ENCODE measurements at regions not wholly inside any gene's neighbourhood (a gene's known extent, or its start where the extent isn't known, plus 50 kb on each side); places are given as distances from the start of the nearest gene placed in this dataset.

DNA sequence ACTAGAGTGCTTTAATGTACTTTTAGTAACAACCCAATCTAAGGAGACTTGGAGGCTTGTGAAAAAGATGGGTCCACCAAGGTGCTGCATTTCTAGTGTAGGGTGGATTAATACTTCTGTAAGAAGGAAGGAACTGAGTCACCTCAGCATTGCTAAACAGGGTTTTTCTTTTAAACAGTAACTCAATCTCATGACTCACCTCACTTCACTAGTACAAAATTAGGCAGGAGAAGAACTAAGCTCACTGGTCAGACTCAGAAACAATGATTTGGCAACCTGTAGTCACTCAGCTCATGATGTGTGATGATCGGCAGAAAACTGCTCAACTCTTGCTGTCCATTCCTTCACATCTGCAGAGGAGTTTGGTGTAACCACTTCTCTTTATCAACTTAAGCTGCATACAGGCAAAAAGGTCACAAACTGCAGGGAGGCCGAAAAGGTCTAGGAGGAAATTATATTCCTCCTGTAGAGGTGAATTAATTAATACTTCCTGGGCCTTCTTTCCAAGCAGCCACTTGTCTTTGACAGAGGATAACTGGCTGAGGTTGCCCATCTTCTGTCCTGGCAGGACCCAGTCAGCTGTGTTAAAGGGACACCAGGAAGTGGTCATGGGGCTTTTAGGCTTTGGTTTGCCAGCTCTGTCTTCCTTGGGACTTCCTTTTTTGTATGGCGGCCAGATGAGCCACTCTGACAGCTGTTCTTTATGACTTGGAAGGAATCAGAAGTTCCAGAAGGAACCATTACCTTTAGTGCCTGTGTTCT, 466.9 kb downstream of the FUT8 start:
- DNase-seq: no peak

DNA sequence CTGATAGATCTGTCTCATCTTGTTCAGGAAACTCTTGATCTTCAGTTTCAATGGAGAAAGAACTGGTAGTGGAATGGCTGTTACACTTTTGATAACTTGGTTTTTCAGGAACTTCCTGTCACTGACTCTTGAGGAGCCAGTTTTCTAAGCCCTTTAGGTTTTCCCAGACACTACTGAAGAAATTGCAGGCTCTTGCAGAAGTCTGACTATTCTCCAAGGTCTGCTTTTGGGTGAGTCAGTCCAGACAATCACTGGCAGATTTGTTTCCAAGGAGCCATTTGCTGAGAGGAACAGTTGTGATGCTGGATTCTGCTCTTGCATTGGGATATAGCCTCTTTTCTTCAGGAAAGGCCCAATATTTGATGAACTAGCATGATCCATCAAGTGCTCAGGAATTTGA, 468.0 kb downstream of the FUT8 start:
- DNase-seq: no peak

DNA sequence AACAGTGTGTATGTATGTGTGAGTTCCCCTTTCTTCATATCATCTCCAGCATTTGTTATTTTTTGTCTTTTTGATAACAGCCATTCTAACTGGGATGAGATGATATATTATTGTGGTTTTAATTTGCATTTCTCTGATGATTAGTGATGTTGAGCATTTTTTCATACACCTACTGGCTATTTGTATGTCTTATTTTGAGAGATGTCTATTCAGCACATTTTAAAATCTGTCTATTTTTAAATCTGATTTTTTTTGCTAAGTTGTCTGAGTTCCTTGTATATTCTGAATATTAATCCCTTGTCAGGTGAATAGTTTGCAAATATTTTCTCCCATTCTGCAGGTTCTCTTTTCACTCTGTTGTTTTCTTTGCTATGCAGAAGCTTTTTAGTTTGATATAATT, 469.1 kb downstream of the FUT8 start:
- no peak for DNase-seq

DNA sequence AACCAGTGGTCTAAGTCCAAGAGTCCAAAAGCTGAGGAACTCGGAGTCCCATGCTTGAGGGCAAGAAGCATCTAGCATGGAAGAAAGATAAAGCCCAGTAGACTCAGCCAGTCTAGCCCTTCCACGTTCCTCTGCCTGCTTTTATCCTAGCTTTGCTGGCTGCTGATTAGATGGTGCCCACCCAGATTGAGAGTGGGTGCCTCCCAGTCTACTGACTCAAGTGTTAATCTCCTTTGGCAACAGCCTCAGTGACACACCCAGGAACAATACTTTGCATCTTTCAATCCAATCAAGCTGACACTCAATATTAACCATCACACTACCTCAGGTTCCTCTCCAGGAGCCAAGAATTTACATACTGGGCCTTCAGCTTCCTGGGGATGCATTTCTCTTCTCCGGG, 476.1 kb downstream of the FUT8 start:
- DNase-seq: no peak

DNA sequence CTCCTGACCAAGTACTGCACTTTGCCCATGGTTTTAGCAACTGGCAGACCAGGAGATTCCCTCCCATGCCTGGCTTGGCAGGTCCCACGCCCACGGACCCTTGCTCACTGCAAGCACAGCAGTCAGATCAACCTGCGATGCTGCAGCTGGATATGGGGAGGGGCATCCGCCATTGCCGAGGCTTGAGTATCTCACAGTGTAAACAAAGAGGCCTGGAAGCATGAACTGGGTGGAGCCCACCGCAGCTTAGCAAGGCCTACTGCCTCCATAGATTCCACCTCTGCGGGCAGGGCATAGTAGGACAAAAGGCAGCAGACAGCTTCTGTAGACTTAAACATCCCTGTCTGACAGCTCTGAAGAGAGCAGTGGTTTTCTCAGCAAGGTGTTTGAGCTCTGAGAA, 479.8 kb downstream of the FUT8 start:
- no peak for DNase-seq

DNA sequence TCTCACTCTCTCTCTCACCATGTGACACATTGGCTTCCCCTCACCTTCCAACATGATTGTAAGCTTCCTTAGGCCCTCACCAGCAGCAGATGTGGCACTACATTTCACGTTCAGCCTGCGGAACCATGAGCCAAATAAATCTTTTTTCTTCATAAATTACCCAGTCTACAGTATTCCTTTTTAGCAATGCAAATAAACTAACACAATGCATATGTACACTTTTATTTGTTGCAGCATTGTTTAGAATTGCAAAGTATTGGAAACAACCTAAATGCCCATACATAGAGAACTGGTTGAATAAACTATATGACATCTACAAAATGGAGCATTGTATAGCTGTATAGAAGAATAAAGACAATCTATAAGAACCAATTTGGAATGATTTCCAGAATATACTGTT, 487.6 kb downstream of the FUT8 start:
- no peak for DNase-seq

DNA sequence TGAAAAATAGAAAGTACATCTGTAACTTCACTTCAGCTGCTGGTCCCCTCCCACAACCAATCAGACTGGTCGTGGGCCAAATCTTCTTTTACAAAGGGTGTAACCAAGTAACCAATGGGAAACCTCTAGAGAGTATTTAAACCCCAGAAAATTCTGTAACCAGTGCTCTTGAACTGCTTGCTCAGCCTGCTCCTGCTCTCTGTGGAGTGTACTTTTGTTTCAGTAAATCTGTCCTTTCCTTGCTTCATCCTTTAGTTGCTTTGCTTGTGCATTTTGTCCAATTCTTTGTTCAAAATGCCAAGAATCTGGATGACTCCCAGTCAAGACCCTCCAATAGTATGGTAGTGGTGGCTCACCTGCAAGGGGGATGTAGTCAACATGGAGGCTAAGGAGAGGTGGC, 489.1 kb downstream of the FUT8 start:
- no peak for DNase-seq

DNA sequence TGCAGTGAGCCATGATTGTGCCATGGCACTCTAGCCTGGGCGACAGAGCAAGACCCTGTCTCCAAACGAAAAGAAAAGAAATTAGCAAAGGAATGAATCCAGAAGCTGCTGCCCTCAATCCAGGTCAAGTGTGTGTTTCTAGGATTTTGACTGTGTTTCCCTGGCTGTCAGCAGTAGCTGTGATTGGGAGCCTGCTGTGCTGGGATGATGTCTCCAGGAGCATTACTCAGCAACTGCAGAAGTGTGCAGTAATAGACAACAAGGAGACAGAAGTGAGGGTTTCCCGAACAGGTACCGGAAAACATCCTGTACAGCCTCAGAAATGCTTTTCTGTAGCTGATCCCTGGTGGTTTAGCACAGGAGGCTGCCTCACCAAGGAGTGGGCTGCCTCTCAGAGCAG, 492.5 kb downstream of the FUT8 start:
- DNase-seq: no peak

DNA sequence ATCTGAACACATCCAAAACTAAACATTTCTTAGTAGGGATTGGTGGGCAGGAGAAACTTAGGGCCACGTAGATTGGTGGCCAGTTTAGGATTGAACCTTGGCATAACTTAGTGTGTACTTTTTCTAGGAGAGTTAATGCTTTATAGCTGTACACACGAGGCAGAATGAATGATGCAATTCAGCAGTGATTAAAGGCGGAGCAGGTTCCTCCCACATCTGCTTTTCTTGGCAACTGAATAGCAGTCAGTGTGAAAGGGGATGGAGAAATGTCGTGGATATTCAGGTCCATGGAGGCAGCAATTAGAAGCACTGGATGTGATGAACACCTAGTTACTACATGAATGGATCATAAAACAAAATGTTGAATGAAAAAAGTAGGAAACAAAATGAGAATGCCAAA, 493.8 kb downstream of the FUT8 start:
- no peak for DNase-seq

DNA sequence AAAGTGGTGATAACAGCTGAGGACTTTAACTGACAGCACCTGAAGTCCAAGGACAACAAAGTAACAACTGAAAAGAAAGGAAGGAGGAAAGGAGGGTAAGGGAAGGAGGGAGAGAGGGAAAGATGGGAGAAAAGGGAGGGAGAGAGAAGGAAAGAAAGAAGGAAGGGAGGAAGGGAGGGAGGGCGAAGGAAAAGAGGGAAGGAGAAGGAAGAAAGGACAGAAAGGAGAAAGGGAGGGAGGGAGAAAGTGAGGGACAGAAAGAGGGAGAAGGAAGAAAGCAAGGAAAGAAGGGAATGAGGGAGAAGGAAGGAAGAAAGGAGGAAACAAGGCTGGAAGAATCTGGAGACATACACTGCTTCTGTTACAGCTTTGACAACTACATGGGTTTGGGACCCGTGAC, 494.4 kb downstream of the FUT8 start:
- no peak for DNase-seq

DNA sequence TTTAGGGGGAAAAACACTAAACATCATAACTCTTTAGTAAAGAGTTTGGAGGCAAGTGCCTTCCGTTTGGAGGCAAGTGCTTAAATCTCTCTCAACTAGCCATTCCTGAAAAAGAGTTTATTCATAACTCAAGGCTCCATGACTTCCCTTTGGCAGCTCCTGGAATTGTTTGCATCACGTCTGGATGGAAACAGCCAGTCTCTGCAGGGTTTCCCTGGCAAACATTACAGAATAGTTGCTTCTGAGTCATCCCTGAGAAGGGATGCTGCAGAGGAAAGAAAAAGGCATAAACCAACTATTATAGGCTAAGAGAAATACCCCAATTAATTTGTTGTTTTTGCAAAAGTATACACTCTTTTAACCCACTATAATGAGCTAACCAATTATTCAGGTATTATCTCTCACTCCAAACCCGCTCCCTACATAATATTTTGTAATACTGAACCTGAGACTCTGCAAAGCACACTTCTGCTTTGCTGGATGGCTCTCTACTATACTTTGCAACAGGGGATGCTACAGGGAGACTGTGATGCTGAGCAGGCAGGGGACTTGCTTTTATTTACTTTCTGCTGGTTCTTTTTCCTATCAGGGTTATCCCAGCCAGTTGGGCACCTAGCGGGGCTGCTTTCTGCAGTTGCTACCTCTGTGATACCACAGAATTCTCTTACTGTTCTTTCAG, 497.7 kb downstream of the FUT8 start:
- no peak for DNase-seq

DNA sequence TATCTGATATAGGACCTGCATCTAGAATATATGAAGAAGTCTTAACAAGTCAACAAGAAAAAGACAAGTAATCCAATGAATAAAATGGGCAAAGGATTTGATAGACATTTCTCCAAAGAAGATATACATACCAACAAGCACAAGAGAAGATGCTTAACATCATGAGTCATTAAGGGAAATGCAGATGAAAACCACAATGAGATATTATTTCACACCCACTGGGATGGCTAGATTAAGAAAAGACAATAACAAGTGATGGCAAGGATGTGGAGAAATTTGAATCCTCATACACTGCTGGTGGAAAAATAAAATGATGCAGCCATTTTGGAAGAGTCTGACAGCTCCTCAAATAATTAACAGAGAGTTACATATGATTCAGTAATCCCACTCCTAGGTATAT, 502.6 kb downstream of the FUT8 start:
- DNase-seq: no peak

DNA sequence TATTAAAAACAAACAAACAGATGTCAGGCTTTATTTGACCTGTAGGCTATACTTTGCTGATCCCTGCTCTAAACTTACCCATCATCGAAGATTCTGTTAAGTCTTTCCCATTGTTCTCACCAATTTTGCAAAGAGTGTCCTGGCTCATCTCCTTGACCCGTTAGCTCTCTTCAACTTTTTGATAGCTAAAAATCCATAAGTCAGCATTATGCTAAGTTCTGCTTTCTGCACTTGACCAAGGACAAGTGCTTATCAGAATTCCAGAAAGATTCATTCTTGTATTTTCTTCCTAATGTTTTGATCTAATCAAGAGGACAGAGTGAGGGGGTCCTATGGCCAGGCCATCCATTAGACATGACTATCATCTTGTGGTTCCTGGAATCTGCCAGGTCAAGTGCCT, 503.5 kb downstream of the FUT8 start:
- DNase-seq: no peak

DNA sequence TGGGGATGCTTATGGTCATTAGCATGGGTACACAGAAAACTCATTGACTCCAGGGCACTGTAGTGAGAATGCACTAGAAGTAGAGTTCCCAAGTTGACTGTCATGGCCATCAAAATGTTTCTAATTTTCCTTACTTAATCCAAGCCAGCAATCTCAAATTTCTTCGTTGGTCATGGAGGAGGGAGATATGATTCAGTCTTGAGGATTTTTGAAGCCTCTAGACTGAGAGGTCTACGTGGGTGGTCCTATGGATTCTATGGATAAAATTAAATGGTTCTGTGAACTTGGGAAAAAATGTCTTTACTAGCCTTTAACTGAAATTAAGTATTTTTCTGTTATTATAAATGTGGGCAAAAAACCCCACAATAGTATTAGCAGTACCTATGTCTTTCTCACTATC, 508.5 kb downstream of the FUT8 start:
- no peak for DNase-seq

DNA sequence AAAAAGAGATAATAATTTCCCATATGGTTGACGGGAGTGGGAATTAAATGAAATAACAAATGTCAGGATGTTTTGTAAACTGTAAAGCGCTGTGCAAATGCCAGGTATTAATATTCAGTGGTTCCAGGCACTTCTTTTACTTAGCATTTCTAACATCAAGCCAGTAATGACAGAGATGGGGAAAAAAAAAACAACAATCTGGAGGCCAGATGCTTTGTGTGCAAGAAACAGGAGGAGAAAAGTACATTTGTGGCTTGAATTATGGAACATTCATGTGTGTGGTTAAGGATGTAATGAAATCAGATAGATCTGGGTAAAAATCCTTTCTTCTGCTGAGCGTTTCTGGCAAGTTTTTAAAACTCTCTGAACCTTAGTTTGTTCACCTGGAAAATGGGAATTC, 509.6 kb downstream of the FUT8 start:
- DNase-seq: no peak

DNA sequence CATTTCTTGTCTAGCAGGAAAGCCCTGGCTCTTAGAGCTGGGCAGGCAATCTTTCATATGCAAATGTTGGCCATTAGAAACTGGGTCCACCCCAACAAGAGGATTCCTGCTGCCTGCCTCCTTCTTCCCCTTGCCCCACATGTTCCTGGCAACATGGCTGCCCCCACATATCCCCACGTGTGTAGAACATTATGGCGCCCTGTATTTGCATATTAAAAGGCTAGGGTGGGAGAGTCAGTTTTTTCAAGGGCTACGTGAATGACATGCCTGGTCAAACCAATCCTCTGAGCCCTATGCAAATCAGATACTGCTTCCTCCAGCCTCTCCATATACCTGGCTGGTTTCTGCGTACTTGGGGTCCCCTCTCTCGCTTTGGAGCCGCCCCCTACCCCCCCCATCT, 514.0 kb downstream of the FUT8 start:
- DNase-seq: no peak

DNA sequence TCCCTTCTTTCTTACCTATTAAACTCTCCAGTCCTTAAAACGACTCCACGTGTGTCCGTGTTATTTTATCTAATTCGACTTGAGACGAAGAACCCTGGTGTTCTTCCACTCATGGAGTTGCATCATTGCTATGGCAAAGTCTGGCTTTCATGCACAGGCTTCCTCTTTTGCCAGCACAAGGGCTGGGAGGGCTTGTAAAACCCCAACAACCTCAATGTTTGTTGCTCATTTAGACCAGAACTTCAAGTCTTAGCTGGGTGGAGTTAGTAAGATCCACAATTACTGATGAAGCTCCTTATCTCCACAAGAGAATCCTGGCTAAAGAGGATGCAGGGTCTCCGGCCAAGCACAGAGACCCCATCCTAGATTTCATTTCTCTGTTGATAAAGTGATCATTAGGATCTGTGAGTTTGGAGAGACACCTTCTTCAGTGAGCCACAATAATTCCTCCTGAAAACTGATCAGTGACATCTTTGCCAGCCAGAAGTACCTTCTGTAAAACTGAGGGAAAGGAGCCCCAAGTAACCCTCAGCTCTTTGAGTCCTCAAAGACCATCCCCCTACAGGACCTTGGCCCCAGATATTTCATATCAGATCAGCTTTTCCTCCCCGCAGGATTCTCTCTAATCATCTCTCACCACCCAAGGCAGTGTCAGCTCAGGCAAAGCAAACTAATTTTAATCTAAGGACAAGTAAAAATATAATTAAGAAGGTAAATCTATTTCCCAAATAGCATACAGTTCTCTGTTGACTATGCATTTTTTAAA, 514.6 kb downstream of the FUT8 start:
- DNase-seq: no peak

DNA sequence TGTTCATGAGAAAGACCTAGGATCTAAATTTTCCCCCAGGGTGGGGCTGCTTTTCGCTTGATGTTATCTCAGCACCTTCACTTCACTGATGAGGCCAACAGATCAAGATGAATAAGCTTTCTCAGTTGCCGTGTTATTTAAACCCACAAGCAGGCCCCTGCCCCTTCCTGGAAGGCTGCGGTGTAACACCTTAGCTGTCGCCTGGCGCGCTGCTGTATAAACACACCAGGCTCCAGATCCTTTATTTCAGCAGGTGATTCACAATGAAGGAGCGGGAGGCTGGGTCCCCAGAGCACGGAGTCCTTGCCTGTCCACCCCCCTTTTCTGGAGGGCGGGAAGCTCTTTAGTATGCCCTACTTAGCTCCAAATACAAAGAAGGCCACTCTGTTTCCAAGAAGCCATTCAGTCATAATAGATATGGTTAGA, 515.4 kb downstream of the FUT8 start:
- no peak for DNase-seq

DNA sequence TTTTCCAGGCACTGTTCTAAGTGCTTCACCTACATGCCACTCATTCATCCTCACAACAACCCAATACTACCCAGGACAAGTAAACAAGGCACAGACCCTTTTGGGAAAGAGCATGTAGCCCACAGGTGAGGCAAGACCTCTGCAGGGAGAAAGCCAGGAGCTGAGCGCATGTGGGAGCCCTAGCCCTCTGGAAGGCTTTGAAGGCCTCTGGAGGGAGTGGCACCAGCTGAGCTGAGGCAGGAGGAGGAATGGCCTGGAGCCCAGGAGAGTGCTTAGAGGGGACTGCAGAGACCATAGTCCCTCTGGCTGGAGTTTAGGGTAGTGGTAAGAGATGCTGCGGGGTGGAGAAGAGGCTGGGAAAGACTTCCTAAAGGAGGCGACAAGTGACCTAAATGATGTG, 516.5 kb downstream of the FUT8 start:
- no peak for DNase-seq

DNA sequence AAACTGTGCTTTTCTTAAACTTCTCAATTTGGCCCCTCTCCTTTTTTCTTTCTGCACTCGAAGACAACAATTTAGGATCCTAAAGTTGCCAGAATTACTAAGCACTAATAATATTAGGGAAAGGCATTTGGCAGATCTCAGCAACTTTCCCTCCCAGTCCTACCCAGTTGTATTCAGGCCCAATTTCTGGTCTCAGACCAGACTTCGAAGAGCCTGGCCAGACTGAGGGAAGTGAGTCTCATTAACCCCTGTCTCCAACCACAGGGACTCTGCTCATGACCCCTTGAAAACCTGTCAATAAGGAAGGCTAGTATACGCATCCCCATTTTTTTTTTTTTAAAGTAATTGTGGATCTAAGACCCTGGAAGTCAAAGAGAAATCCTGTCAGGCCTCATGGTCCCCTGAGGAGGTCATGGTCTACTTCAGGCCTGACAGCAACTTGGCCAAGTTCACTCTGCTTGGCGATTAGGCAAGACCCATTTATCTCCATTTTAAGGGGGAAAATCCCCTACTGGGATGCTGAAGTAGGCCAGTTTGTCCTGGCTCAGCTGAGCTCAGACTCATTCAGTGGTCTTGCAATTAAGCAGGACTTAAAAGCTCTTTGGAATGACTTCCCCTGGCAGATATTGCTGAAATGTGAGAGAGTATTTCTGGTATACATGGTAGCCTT, 521.0 kb downstream of the FUT8 start:
- DNase-seq: no peak

DNA sequence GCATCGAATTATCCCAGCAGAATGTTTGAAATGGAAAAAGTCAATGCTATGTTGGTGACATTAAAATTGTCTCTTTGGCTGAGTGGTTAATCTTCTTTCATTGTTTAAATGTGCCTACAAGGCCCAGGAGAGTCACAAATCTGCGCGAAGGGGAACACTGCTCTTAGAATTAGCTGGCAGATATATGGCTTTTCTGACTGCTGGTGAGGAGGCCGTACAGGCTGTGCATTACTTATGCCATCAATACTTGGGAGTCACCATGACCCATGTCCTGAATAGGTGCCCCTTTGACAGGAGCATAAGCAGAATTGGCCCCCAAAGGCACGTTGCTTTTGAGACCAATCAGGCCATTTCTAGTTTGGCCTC, 521.5 kb downstream of the FUT8 start:
- DNase-seq: no peak

DNA sequence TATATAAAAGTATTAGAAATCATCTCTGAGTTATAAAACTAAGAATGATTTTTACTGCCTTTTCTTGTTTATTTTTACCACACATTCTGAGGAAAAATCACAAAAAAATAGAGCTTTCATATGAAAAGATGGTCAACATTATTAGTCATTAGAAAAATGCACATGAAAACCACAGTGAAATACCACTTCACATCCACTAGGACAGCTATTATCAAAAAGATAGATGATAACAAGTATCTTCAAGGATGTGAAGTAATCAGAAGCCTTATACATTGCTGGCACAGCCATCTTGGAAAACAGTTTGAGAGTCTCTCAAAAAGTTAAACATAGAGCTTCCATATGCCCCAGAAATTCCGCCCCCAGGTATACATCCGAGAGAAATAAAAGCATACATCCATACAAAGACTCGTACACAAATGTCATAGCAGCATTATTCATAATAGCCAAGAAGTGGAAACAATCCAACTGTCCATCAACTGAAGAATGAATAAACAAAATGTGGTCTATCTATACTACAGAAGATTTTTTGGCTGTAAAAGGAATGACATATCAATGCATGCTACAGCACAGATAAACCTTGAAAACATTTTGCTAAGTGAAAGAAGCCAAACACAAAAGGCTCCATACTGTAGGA, 523.9 kb downstream of the FUT8 start:
- DNase-seq: no peak

All from left hindlimb (tissue), 1 donor.